Kidney (tissue), 13 donors: ENCODE measurements at regions not wholly inside any gene's neighbourhood (a gene's known extent, or its start where the extent isn't known, plus 50 kb on each side); places are given as distances from the start of the nearest gene placed in this dataset.

Experiments used
- DNase-seq, 5 donors: peaks; one replicate each; pipeline ENCODE4 v3.0.0-alpha.2; 2013 to 2020
- FAIRE-seq: peaks from 2 replicates; lab custom pipeline; 2012; peaks lifted over from hg19 to GRCh38; lab: Jason Lieb, UNC
- H3K27ac ChIP-seq, 2 donors: one replicate each; pipeline ENCODE4 v1.7.0; 2013; ENCODE audit warnings: low read depth in 2 of 2, low read length in 2 of 2, inconsistent platforms in 1 of 2
- H3K27me3 ChIP-seq: one replicate; pipeline ENCODE4 v1.7.1; 2013; ENCODE audit warnings: low read length, inconsistent platforms; ENCODE audit not compliant: control insufficient read depth, insufficient read depth
- H3K36me3 ChIP-seq, 3 donors: one replicate each; pipeline versions ENCODE4 v1.7.0 to v1.7.1; 2013; ENCODE audit warnings: low read length in 3 of 3, control low read depth in 1 of 3, inconsistent platforms in 1 of 3; ENCODE audit not compliant: insufficient read depth in 3 of 3, control insufficient read depth in 2 of 3
- H3K4me1 ChIP-seq, 3 donors: one replicate each; pipeline versions ENCODE4 v1.7.0 to v1.7.1; 2013; ENCODE audit warnings: low read length in 3 of 3, inconsistent platforms in 1 of 3, low read depth in 1 of 3; ENCODE audit not compliant: control insufficient read depth in 2 of 3, insufficient read depth in 2 of 3
- H3K4me3 ChIP-seq, 3 donors: one replicate each; pipeline versions ENCODE4 v1.7.0 to v1.8.1; 2013; ENCODE audit warnings: low read length in 3 of 3, control low read depth in 1 of 3, inconsistent platforms in 1 of 3
- H3K9ac ChIP-seq, 3 donors: one replicate each; pipeline versions ENCODE4 v1.7.0 to v1.7.1; 2013; ENCODE audit warnings: low read length in 3 of 3, control low read depth in 1 of 3, inconsistent platforms in 1 of 3
- H3K9me3 ChIP-seq, 3 donors: one replicate each; pipeline versions ENCODE4 v1.7.0 to v1.7.1; 2013; ENCODE audit warnings: low read length in 3 of 3, control low read depth in 1 of 3, inconsistent platforms in 1 of 3; ENCODE audit not compliant: control insufficient read depth in 2 of 3, insufficient read depth in 1 of 3
- intact Hi-C: fragments of 100-400 bp; cut with DNase I; formaldehyde crosslinking; loops from one replicate; pipeline ENCODE4 v1.11.1; 2022
- TF ChIP-seq, protein P1 (sequence below): IDR thresholded peaks from 3 replicates; pipeline ENCODE4 v1.5.1; 2012; ENCODE audit warnings: mild to moderate bottlenecking, moderate library complexity, borderline replicate concordance; ENCODE audit not compliant: insufficient read depth; ENCODE audit errors: extremely low read depth
- donor health status: control.
- donor health status: control.
- donor health status: control.
- donor health status: control.
- donor health status: control.
- donor health status: DM: yes; HTN: yes; CAD: no.
- donor health status: Normal renal cell carcinoma (clear cell type).

DNA sequence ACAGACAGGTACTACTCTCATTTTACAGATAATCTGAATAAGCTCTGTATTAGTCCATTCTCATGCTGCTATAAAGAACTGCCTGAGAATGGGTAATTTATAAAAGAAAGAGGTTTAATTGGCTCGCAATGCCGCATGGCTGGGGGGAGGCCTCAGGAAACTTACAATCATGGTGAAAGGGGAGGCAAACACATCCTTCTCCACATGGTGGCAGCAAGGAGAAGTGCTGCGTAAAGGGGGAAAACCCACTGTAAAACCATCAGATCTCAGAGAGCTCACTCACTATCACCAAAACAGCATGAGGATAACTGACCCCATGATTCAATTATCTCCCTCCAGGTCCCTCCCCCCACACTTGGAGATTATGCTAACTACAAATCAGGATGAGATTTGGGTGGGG lies 254.4 kb downstream of the KCNE4 start:
- no peaks in the 10 kb centered on the region for H3K4me1 ChIP-seq
- no peaks in the 10 kb centered on the region for H3K27me3 ChIP-seq
- FAIRE-seq (no peak), DNase-seq (peak in 1 of 5 donors; percentile 11)
- H3K9ac ChIP-seq: no peak overlapping the region
- H3K9me3 ChIP-seq: no peaks in the 10 kb centered on the region
- no peak overlapping the region for H3K27ac ChIP-seq
- H3K36me3 ChIP-seq: no peaks in the 10 kb centered on the region
- no peak overlapping the region for H3K4me3 ChIP-seq
- intact Hi-C loops: no loop called here
- TF ChIP-seq, protein P1, sequence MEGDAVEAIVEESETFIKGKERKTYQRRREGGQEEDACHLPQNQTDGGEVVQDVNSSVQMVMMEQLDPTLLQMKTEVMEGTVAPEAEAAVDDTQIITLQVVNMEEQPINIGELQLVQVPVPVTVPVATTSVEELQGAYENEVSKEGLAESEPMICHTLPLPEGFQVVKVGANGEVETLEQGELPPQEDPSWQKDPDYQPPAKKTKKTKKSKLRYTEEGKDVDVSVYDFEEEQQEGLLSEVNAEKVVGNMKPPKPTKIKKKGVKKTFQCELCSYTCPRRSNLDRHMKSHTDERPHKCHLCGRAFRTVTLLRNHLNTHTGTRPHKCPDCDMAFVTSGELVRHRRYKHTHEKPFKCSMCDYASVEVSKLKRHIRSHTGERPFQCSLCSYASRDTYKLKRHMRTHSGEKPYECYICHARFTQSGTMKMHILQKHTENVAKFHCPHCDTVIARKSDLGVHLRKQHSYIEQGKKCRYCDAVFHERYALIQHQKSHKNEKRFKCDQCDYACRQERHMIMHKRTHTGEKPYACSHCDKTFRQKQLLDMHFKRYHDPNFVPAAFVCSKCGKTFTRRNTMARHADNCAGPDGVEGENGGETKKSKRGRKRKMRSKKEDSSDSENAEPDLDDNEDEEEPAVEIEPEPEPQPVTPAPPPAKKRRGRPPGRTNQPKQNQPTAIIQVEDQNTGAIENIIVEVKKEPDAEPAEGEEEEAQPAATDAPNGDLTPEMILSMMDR: peak; percentile 18

DNA sequence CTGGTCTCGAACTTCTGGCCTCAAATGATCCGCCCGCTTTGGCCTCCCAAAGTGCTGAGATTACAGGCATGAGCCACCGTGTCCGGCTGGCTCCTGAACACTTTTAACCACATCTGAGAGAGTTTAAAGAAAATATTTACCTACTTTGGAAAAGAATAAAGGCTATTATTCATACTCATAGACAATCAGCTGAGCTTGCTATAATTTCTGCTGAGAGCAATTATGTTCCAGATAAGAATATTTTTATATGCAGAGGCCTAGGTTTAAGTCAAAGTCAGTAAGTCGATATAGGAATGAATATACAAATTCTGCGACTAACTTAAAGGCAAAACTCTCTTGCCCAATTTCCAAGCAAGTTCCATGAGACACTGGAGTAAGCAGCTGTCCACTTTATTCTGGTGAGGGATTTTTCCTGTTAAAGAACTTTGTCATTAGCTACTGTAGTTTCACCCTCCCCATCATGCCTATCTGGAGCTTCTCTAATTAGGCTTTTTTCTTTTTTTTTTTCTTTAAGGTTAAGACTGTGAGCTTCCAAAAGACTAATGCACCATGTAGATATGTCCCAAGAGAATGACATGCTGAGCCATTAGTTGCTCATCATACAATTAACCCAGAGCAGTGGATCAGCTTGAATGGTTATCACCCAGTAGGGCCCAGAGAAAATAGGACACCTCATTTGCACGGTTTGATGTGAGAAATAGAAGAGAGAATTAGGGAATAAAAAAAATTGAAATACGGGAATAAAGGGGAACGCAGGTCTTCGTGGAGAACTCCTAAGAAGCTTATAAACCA lies 260.1 kb downstream of the KCNE4 start:
- no peaks in the 10 kb centered on the region for H3K27me3 ChIP-seq
- intact Hi-C loops: no loop called here
- no peak for FAIRE-seq

DNA sequence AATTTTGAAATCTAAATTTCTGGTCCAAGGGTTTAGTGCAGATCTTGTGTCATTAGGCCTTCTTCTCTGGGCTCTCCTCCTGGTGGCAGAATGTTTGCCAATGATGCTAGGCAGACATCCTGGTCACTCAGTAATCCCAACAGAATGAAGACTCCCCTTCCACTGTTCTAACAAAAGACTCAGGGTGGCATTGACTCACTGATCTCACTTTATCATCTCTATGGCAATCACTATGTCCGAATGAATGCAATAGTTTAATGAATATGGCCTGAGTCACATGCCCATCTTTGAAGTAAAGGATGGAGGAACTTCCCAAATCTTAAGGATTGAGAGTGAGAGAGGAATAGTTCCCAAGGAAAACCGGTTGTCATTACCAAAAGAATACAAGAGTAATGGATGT lies 261.1 kb downstream of the KCNE4 start:
- intact Hi-C loops: no loop called here
- FAIRE-seq: no peak

More for the DNA sequence above, 260.1 kb downstream of the KCNE4 start:
- TF ChIP-seq, protein P1: no peak
- no peaks in the 10 kb centered on the region for H3K4me1 ChIP-seq
- no peaks in the 10 kb centered on the region for H3K9me3 ChIP-seq
- no peak overlapping the region for H3K9ac ChIP-seq
- DNase-seq: no peak
- no peak overlapping the region for H3K4me3 ChIP-seq
- H3K36me3 ChIP-seq: no peaks in the 10 kb centered on the region
- no peak overlapping the region for H3K27ac ChIP-seq

More for the DNA sequence above, 261.1 kb downstream of the KCNE4 start:
- no peaks in the 10 kb centered on the region for H3K4me1 ChIP-seq
- H3K27ac ChIP-seq: no peak overlapping the region
- DNase-seq: no peak
- H3K36me3 ChIP-seq: no peaks in the 10 kb centered on the region
- no peaks in the 10 kb centered on the region for H3K9me3 ChIP-seq
- no peak overlapping the region for H3K4me3 ChIP-seq
- H3K27me3 ChIP-seq: no peaks in the 10 kb centered on the region
- TF ChIP-seq, protein P1: no peak
- no peak overlapping the region for H3K9ac ChIP-seq
